ENCODE measurements at regions not wholly inside any gene's neighbourhood (a gene's known extent, or its start where the extent isn't known, plus 50 kb on each side); places are given as distances from the start of the nearest gene placed in this dataset.

GRCh38 chr10:8544057-8544380, 489.5 kb downstream of the GATA3 start:
- TF ChIP-seq CTCF (IDR thresholded peaks at IDR 0.05), result no peak
- TF ChIP-seq POLR2A (IDR thresholded peaks at IDR 0.05), result no peak
